GM19397 (cell line): ENCODE measurements at regions not wholly inside any gene's neighbourhood (a gene's known extent, or its start where the extent isn't known, plus 50 kb on each side); places are given as distances from the start of the nearest gene placed in this dataset.
"Not testable (repeated sequence)": the region's sequence is repeated elsewhere in the genome, so short reads cannot be mapped to it uniquely, and the experiment has no call there.

Source experiments
- ATAC-seq: cut with Tn5 transposase; IDR thresholded peaks from one replicate; pipeline ENCODE4 v1.9.1; 2021; ENCODE audit warnings: mild to moderate bottlenecking, moderate library complexity; ENCODE audit not compliant: unreplicated experiment

DNA sequence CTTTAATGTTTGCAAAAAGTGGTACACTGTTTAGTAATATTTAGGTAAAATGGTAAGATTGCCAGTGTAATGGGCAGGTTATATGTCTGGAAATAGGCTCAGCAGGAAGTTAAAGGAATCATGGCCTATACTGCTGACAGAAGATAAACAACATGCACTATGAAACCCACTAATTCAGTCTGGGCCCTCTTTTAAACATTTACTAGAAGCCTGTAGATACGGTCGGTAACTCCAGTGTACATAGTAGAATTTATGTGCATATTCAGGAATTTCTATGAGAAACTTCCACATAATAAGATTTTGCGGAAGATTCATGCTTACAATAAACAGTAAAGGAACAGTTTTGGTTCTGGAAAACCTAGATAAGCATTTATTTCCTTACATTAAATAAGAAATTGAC is 1896.9 kb downstream of the KHDRBS2 start:
- ATAC-seq: not testable (repeated sequence)

GRCh38 chr6:60384614-60385013 is 1901.4 kb downstream of the KHDRBS2 start:
- not testable (repeated sequence) for ATAC-seq

- not testable (repeated sequence) for ATAC-seq
These were observed 1903.3 kb downstream of the KHDRBS2 start for GRCh38 chr6:60382771-60383170.

GRCh38 chr6:60374078-60374477 is 1911.9 kb downstream of the KHDRBS2 start:
- ATAC-seq: not testable (repeated sequence)

- not testable (repeated sequence) for ATAC-seq
These were observed 1918.2 kb downstream of the KHDRBS2 start for GRCh38 chr6:60367800-60368199.

DNA sequence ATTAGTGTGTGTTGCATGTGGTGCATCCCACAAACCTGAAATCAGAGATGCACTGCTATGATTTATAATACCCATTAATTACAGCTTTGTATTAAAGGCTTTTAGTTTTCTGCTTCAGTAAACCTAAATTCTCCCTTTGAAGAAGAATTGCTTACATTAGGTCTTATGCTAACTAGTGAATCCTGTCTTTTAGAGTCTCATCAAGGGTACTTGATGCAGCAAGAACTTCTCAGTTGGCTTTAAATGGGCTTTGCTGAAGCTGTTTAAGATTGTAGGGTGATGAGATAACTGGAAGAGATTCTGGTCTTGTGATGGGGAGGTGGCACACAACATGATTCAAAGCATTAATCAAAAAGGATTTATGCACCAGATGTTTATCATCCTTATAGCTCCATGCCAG is 1920.1 kb downstream of the KHDRBS2 start:
- ATAC-seq: not testable (repeated sequence)

GRCh38 chr6:60342411-60343008 is 1943.5 kb downstream of the KHDRBS2 start:
- ATAC-seq: not testable (repeated sequence)

DNA sequence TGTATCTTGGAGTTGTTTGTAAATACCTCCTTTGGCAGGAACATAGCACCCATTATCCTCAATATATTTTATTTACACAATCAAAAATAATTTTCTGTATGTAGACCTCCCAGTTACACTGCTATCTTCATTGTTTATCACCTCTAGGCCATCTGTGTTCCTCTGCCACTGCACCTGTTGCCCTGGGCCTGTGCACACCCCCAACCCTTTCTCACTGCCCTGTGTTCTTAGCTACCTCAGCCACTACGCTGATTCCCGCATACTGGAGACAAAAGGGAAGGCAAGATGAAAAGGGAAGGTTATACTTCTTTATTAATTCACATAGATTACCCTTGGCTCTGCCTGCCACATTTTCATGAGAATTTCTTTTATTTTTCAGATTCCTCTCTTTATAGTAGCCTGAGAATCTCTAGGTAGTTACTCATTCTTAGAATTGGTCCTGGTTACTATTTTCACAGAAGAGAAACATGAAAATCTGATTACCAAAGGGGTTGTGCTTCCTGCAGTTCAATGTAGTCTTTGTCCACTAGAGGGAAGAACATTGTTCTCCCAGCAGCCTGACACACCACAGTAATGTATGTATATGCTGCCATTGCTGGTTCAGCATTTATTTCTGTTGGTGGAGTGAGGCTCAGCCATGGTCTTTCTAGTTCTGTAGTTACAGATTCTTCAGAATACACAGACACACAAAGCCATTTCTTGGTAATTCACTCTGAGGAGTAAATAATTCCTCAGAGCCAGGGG is 1947.5 kb downstream of the KHDRBS2 start:
- not testable (repeated sequence) for ATAC-seq

- not testable (repeated sequence) for ATAC-seq
These were observed 1950.9 kb downstream of the KHDRBS2 start for GRCh38 chr6:60335124-60335523.

DNA sequence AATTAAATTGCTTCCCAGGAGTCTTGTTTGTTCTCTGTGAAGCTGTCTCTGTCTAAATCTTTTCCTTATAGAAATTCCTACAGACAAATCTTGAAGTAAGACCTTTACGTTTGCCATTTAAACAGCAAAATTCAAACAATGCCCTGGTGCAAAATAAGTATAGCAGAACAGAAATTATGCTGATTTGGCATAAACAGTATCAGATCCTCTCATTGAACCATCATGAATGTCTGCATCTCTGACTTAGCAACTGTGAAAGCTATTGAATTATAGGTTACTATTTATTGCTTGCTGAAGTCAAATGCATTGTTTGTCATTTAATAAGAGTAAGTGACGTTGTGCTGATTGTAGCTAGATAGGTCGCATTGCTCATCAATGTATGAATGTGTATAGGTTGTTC is 1952.3 kb downstream of the KHDRBS2 start:
- ATAC-seq: not testable (repeated sequence)

GRCh38 chr6:60308939-60309338 is 1977.1 kb downstream of the KHDRBS2 start:
- ATAC-seq: not testable (repeated sequence)
